CD4-positive, alpha-beta T cell treated with Interleukin-4 for 4 hours (primary cell): ENCODE measurements at regions not wholly inside any gene's neighbourhood (a gene's known extent, or its start where the extent isn't known, plus 50 kb on each side); places are given as distances from the start of the nearest gene placed in this dataset.

ENCODE experiments used
- DNase-seq: peaks from one replicate; pipeline ENCODE4 v3.0.0-alpha.2; 2020

DNA sequence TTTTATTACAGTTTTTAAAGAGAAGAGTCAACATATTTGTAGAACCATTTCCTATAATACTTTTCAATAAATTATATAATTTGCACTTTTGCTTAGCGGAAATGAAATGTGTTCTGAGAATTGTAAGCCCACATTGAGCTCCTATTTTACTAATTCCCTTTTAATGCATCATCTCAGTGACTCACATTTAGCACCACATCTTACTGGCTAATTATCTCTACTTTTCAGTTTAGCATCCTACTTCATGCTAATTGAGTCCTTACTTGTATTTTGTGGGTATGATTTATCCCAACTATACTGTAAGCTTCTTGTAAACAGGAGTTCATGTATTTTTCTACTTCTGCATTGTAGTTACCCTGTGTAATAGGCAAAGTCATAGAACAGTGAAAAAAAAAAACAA lies 67.5 kb downstream of the TMX1 start:
- no peak for DNase-seq

GRCh38 chr14:51308866-51309265 lies 68.8 kb downstream of the TMX1 start:
- DNase-seq: no peak

DNA sequence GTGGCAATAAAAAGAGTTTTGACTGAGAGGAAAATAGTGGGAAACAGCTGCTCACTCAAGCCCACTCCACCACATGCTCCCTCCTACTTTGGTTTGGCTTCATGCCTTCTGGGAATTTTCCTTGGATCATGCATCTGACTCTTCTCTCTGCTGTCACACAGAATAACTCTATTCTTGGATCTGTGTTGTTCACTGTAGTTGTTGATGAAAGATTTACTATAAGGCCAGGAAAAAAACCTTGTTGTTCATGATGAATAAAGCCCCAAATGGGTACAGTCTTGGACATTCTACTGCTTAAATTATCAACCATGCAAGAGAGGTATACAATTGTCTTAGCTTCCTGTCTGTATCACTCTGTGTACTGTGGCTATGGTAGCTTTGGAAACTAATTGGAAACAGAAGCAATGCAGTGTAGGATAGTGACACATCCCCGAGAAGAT lies 70.5 kb downstream of the TMX1 start:
- DNase-seq: no peak

DNA sequence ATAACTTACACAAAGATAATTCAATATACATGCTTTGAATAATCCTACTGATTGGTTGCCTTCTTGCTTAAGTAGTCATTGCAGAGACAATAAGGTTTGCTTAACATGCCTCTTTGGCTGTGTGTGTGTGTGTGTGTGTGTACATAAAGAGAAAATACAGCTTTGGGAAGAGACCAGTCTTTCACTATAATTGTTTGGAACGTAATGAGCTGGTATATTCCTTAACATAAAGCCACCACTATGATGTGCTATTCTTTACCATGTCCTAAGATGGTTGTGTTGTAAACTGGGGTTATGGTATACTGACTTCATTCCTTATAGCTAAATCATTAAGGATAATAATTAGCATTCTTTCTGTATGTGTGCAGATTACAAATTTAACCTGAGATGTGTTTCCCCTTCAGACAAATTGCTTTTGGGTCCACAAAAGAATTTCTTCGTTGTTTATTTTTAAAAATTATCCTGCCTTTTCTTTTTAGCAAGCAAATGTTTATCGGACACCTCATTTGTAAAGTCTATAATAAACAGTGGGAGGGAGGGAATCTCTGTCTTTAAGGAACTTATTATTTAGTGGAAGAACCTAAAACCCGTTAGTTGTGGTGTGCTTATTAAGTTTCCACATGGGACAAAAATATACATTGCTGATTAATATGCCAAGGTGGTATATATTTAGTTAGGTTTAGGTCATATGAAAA lies 74.4 kb downstream of the TMX1 start:
- no peak for DNase-seq

DNA sequence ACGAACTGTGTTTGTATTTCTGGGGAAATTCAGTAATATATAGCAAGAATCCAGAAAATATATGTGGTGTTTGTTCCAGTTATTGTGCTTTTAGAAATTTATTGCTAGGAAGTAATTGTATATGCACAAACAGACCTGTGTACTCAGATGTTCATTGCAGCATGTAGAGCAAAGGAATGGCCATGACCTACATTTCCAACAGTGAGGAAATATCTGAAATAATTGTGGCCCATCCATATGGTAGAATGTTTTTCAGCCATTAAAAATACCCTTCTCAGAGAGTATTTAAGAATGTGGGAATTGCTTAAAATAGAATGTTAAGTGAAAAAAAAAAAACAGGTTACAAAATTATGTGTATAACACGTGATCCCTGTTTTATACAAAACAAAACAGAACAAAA lies 77.3 kb downstream of the TMX1 start:
- DNase-seq: no peak

GRCh38 chr14:51318813-51319597 lies 79.0 kb downstream of the TMX1 start:
- DNase-seq: no peak

DNA sequence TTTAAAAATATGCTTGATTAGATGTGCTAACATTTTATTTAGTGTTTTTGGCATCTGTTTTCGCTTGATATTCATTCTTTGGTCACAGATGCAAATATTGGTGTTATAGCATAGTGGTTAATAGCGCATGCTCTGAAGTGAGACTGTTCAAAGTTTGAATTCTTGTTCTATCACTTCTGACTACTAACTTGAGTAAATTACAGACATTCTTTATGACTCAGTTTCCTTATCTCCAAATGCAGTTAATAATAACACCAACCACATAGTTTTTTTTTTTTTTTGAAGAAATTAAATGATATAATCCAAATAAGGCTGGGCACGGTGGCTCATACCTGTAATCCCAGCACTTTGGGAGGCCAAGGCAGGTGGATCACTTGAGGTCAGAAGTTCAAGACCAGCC lies 81.0 kb downstream of the TMX1 start:
- no peak for DNase-seq

DNA sequence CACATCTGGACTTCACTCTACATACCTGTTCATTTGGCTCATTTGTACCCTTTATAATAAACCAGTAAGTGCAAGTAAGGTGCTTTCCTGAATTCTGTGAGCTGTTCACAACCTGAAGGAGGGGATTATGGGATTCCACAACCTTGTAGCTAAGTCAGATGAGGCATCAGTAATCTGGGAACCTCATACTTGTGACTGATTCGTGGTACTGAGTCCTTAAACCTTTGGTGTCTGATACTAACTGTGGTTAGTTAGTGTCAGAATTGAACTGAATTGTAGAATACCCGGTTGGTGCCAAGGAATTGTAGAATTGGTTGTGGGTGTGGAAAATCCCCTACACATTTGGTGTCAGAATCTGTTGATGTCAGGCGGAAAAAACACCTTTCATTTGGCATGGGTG lies 83.4 kb downstream of the TMX1 start:
- no peak for DNase-seq

DNA sequence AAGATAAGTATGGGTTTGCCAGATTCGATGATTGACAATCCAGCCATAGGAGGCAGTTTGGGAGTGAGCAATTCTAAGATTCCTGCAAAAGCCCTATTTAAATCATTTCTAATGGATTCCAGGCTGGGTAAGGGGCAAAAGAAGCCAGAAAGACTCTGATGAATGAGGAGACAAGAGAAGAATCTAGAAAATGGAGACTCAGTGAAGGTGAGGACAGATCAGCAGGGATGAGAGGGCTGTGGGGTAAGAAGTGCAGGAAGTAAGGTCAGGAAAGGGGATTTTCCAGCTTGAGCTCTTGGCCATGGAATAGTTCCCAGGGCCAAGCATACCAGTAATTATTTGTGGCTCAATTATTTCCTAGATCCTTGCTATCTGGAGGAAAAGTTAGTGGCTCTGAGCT lies 87.3 kb downstream of the TMX1 start:
- no peak for DNase-seq

- no peak for DNase-seq
Measured at GRCh38 chr14:51328064-51328771, 88.2 kb downstream of the TMX1 start.

DNA sequence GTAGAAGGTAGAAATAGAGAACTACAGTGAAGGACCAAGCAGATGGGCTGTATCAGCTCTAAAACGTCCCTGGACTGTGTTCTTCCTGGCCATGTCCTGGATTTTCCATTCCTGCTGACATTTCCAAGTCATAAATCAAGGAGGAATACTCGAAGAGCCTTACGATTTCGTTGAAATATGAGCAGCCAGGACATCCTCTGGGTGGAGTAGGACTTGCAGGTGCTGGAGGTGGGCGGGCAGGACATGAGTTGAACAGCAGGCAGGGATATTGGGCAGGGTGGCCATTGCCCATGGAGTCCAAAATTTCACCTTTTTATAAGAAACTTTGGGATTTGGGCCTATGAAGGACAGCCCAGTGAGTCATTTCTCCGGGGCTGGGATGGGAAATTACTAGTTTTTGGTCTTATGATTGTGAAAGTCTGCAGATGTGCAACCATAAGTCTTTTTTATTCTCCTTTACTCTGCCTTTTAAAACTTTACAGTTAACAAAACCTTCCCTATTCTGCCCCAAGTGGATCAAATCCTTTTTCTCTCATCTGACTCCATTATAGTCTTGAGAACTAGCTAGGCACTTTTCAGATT lies 88.8 kb downstream of the TMX1 start:
- DNase-seq: no peak

- DNase-seq: no peak
Measured at GRCh38 chr14:51331486-51332367, 91.7 kb downstream of the TMX1 start.

DNA sequence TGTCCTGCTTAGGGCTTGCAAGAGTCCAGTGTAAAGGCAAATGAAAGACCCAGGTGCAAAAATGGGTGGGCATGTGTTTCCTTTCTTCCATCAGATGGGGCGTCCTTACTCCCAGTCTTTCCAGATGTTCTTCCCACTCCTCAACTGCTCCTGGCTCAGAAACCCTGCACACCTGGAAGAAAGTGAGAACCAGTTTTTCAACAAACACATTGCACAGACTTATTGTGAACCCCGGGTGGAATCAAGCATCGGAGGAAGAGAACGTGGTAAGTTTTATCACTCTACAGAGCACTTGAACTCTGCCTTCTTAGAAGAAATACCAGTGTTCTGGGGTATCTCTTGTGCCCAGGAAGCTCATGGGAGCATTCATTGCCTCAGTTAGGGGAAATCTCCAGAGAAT lies 93.3 kb downstream of the TMX1 start:
- no peak for DNase-seq

GRCh38 chr14:51333901-51334521 lies 94.0 kb downstream of the TMX1 start:
- no peak for DNase-seq

DNA sequence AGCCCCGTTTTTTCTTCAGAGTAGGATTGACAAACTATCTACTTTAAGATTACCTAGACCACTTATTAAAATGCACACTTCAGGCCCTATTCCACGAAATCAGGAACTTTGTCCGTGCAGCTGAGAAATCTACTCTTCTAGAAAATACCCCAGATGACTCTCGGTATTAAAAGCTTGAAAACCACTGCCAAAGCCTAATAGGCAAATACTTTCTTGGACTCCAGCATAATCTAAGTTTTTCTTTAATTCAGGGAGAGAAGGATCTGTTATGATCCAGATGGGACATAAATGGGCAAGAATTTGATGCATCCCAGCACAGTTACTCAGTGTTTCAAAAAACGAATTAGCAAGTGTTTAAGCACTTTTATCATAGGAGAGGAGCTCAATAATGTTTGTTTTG lies 94.5 kb downstream of the TMX1 start:
- no peak for DNase-seq

- DNase-seq: no peak
Measured at GRCh38 chr14:51335531-51335930, 95.5 kb downstream of the TMX1 start.

DNA sequence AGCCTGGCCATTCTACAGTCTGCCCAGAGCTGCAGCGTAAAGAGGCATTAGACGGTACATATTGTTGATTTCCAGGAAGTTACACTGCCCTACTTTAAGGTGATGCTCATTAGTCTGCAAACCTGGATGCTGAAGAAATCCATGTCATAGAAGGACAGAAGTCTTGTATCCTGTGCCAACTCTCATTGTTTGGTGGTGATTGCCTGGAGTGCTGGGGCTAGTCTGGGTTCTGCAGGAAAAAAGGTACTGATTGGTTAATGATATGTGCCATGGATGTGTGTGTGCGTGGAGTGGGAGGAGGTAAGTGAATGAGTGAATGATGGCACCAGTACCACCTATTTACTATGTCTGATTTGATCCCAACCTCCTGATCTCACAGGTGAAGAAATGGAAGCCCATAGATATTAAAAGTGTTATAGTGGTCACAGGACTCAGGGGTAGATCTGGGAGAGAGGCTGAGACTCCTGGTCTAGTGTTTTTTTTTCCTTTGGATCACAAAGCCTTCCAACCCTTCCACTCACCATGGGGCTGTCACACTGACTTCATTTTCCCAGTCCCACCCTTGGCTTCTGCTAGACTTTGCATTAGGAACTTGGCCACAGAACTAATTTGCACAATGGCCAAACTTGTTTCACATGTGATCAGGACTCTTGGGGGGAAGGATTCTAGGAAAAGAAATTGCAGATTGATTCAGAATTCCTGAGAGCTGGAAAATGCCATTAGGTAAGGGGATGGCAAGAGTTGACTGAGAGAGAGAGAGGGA lies 96.1 kb downstream of the TMX1 start:
- no peak for DNase-seq

GRCh38 chr14:51336734-51337133 lies 96.7 kb downstream of the TMX1 start:
- no peak for DNase-seq

DNA sequence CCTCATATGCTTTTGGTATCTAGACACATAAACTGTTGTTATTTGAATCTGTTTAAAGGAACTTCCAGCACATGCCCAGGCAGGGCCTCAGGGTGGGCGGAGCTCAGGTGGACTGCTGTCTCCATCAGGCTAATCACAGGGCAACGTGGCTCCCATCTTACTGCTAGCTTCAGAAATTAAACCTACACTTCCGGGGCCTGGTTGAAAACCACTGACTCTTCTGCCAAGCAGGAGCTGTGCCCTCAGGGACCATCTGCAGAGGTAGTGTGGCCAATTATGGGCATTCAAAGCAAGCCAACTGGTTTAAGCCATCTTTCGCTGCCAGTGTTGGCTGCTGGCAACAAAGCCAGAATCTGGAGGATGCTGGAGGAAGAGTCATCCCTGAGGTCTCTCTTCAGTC lies 97.5 kb downstream of the TMX1 start:
- no peak for DNase-seq

- DNase-seq: no peak
Measured at GRCh38 chr14:51341338-51341737, 101.3 kb downstream of the TMX1 start.

- no peak for DNase-seq
Measured at GRCh38 chr14:51342226-51342625, 102.2 kb downstream of the TMX1 start.
